DND-41 (cell line): ENCODE measurements at regions not wholly inside any gene's neighbourhood (a gene's known extent, or its start where the extent isn't known, plus 50 kb on each side); places are given as distances from the start of the nearest gene placed in this dataset.

Experiments
- ATAC-seq: fragments of 200-7000 bp; cut with Tn5 transposase; 3 replicates; pipeline ENCODE4 v1.9.1; 2021; ENCODE audit warnings: low read depth; ENCODE audit not compliant: insufficient read depth
- DNase-seq: peaks from one replicate; pipeline ENCODE4 v3.0.0-alpha.2; 2020
- H2AFZ ChIP-seq: 2 replicates; pipeline ENCODE4 v1.6.0; 2012; ENCODE audit warnings: low read depth, low read length
- H3K27ac ChIP-seq: 2 replicates; pipeline ENCODE4 v1.5.1; 2012; ENCODE audit warnings: low read length, inconsistent platforms
- H3K27me3 ChIP-seq: fragments of 200-600 bp; sonication (generic); 2 replicates; pipeline ENCODE4 v1.6.0; 2012; ENCODE audit warnings: low read length, mild to moderate bottlenecking, inconsistent platforms; ENCODE audit not compliant: insufficient read depth, poor library complexity
- H3K36me3 ChIP-seq: 2 replicates; pipeline ENCODE4 v1.5.1; 2012; ENCODE audit warnings: low read length, inconsistent platforms; ENCODE audit not compliant: insufficient read depth
- H3K4me1 ChIP-seq: 2 replicates; pipeline ENCODE4 v1.5.1; 2012; ENCODE audit warnings: mild to moderate bottlenecking, low read length; ENCODE audit not compliant: insufficient read depth
- H3K4me2 ChIP-seq: 2 replicates; pipeline ENCODE4 v1.6.0; 2012; ENCODE audit warnings: mild to moderate bottlenecking, moderate library complexity, low read length, inconsistent platforms; ENCODE audit not compliant: insufficient read depth
- H3K4me3 ChIP-seq, 2 experiments: fragments of 200-600 bp in 1 of 2; shearing (Covaris generic) in 1 of 2; 2 replicates each; pipeline ENCODE4 v1.5.1; 2012 to 2016; ENCODE audit warnings: inconsistent platforms in 2 of 2, low read length in 2 of 2, mild to moderate bottlenecking in 2 of 2, low read depth in 1 of 2, moderate library complexity in 1 of 2
- H3K79me2 ChIP-seq: 2 replicates; pipeline ENCODE4 v1.6.0; 2012; ENCODE audit warnings: low read length, inconsistent platforms; ENCODE audit not compliant: insufficient read depth
- H3K9ac ChIP-seq: 2 replicates; pipeline ENCODE4 v1.6.0; 2012; ENCODE audit warnings: low read depth, mild to moderate bottlenecking, inconsistent platforms, low read length, moderate library complexity
- H3K9me3 ChIP-seq: 2 replicates; pipeline ENCODE4 v1.5.1; 2012; ENCODE audit warnings: low read length, moderate library complexity, mild to moderate bottlenecking, inconsistent platforms; ENCODE audit not compliant: insufficient read depth, severe bottlenecking
- H4K20me1 ChIP-seq: 2 replicates; pipeline ENCODE4 v1.6.0; 2012; ENCODE audit warnings: low read length; ENCODE audit not compliant: insufficient read depth
- CTCF ChIP-seq: IDR thresholded peaks from 2 replicates; pipeline ENCODE4 v1.5.1; 2012; ENCODE audit warnings: borderline replicate concordance, low read length, moderate library complexity, mild to moderate bottlenecking; ENCODE audit not compliant: poor library complexity, severe bottlenecking; ENCODE audit errors: extremely low read depth
- EZH2 ChIP-seq: IDR thresholded peaks from 3 replicates; pipeline ENCODE4 v1.6.1; 2012; ENCODE audit warnings: borderline replicate concordance, low read depth, mild to moderate bottlenecking, moderate library complexity, low read length, inconsistent platforms; ENCODE audit not compliant: severe bottlenecking

GRCh38 chr16:73846007-73846330 lies 450.6 kb upstream of the PSMD7 start:
- no peaks in the 10 kb centered on the region for H3K27me3 ChIP-seq
- no peak for TF ChIP-seq EZH2
- no peak for TF ChIP-seq CTCF
- no peak for ATAC-seq
- H4K20me1 ChIP-seq = no peaks in the 10 kb centered on the region
- no peaks in the 10 kb centered on the region for H3K4me1 ChIP-seq
- no peaks in the 10 kb centered on the region for H3K9me3 ChIP-seq
- H3K27ac ChIP-seq = no peak overlapping the region
- H3K4me2 ChIP-seq = no peak overlapping the region
- H2AFZ ChIP-seq = no peak overlapping the region
- DNase-seq = no peak
- no peaks in the 10 kb centered on the region for H3K36me3 ChIP-seq
- no peak overlapping the region for H3K9ac ChIP-seq
- no peak overlapping the region for H3K4me3 ChIP-seq
- H3K79me2 ChIP-seq = no peaks in the 10 kb centered on the region

- DNase-seq = no peak
- no peaks in the 10 kb centered on the region for H3K4me1 ChIP-seq
Observed at GRCh38 chr16:73845238-73846006, 451.2 kb upstream of the PSMD7 start.

GRCh38 chr16:73840728-73841127 lies 455.9 kb upstream of the PSMD7 start:
- H3K4me3 ChIP-seq = no peak overlapping the region
- DNase-seq (no peak), ATAC-seq (no peak)
- H3K9ac ChIP-seq = no peak overlapping the region
- no peak overlapping the region for H3K4me2 ChIP-seq
- H3K9me3 ChIP-seq = no peaks in the 10 kb centered on the region
- H3K27ac ChIP-seq = no peak overlapping the region
- no peaks in the 10 kb centered on the region for H3K36me3 ChIP-seq
- no peaks in the 10 kb centered on the region for H4K20me1 ChIP-seq
- H3K4me1 ChIP-seq = no peaks in the 10 kb centered on the region
- no peak for TF ChIP-seq CTCF
- TF ChIP-seq EZH2 = no peak
- H3K27me3 ChIP-seq = no peaks in the 10 kb centered on the region
- H2AFZ ChIP-seq = no peak overlapping the region
- no peaks in the 10 kb centered on the region for H3K79me2 ChIP-seq

More at GRCh38 chr16:73845238-73846006, 451.2 kb upstream of the PSMD7 start:
- no peaks in the 10 kb centered on the region for H3K27me3 ChIP-seq
- ATAC-seq = no peak
- no peaks in the 10 kb centered on the region for H3K9me3 ChIP-seq
- no peak overlapping the region for H2AFZ ChIP-seq
- no peaks in the 10 kb centered on the region for H3K36me3 ChIP-seq
- no peak overlapping the region for H3K4me2 ChIP-seq
- no peak overlapping the region for H3K9ac ChIP-seq
- H3K79me2 ChIP-seq = no peaks in the 10 kb centered on the region
- TF ChIP-seq CTCF (no peak), EZH2 (no peak)
- H4K20me1 ChIP-seq = no peaks in the 10 kb centered on the region
- H3K27ac ChIP-seq = no peak overlapping the region
- no peak overlapping the region for H3K4me3 ChIP-seq
